ENCODE measurements at regions not wholly inside any gene's neighbourhood (a gene's known extent, or its start where the extent isn't known, plus 50 kb on each side); places are given as distances from the start of the nearest gene placed in this dataset.

GRCh38 chr15:69755551-69756310 is 303.1 kb downstream of the RPLP1 start:
- TF ChIP-seq NFE2L2 (conservative IDR thresholded peaks at IDR 0.05; ENCODE audit: low read length) (no peak), JUNB (IDR thresholded peaks at IDR 0.05) (no peak), CBX2 (IDR thresholded peaks at IDR 0.05; ENCODE audit: borderline replicate concordance, low read depth) (no peak), HDAC2 (IDR thresholded peaks at IDR 0.05) (no peak), EP300 (IDR thresholded peaks at IDR 0.05) (no peak), ZFP36 (IDR thresholded peaks at IDR 0.05; ENCODE audit: borderline replicate concordance, partially characterized antibody) (no peak), CTCF (IDR thresholded peaks at IDR 0.05) (no peak), FOSB (CRISPR knock-in tag; IDR thresholded peaks at IDR 0.05) (no peak), RNF2 (IDR thresholded peaks at IDR 0.05; ENCODE audit: borderline replicate concordance, low read depth) (no peak), NR3C1 (IDR thresholded peaks at IDR 0.05) (no peak), POLR2A (IDR thresholded peaks at IDR 0.05; ENCODE audit: low read length) (no peak), USF2 (IDR thresholded peaks at IDR 0.05) (no peak), MAZ (IDR thresholded peaks at IDR 0.05; ENCODE audit: borderline replicate concordance, low read depth, low read length) (no peak)
